ENCODE measurements at regions not wholly inside any gene's neighbourhood (a gene's known extent, or its start where the extent isn't known, plus 50 kb on each side); places are given as distances from the start of the nearest gene placed in this dataset.

DNA sequence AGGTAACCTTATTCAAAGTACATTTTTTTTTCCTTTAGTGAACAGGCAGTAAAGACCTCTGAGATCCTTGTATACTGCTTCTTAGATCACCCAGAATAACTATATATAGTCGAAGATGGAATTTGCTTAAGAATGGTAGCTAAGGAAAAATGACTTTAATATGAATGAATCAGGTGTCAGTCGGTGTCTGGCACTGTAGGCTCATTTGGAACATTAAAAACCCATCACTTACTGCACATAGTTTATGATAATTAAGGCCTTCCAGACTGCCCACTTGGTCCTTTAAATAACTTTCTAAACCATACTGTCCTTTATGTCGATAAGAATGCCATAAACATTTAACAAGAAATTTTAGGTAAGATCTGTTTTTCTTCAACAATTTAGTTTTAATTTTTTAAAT, 981.8 kb downstream of the ROBO2 start:
- TF ChIP-seq, protein P1, sequence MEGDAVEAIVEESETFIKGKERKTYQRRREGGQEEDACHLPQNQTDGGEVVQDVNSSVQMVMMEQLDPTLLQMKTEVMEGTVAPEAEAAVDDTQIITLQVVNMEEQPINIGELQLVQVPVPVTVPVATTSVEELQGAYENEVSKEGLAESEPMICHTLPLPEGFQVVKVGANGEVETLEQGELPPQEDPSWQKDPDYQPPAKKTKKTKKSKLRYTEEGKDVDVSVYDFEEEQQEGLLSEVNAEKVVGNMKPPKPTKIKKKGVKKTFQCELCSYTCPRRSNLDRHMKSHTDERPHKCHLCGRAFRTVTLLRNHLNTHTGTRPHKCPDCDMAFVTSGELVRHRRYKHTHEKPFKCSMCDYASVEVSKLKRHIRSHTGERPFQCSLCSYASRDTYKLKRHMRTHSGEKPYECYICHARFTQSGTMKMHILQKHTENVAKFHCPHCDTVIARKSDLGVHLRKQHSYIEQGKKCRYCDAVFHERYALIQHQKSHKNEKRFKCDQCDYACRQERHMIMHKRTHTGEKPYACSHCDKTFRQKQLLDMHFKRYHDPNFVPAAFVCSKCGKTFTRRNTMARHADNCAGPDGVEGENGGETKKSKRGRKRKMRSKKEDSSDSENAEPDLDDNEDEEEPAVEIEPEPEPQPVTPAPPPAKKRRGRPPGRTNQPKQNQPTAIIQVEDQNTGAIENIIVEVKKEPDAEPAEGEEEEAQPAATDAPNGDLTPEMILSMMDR (optimal IDR thresholded peaks at IDR 0.05 in 1 of 3, IDR thresholded peaks at IDR 0.05 in 1 of 3, conservative IDR thresholded peaks at IDR 0.05 in 1 of 3; ENCODE audit: extremely low read depth in 1 of 3, insufficient read depth in 2 of 3, low read length in 3 of 3) = no peak
- no peak for TF ChIP-seq EZH2 (IDR thresholded peaks at IDR 0.05; ENCODE audit: low read length)

Measured in keratinocyte (primary cell).